ENCODE measurements at regions not wholly inside any gene's neighbourhood (a gene's known extent, or its start where the extent isn't known, plus 50 kb on each side); places are given as distances from the start of the nearest gene placed in this dataset.

DNA sequence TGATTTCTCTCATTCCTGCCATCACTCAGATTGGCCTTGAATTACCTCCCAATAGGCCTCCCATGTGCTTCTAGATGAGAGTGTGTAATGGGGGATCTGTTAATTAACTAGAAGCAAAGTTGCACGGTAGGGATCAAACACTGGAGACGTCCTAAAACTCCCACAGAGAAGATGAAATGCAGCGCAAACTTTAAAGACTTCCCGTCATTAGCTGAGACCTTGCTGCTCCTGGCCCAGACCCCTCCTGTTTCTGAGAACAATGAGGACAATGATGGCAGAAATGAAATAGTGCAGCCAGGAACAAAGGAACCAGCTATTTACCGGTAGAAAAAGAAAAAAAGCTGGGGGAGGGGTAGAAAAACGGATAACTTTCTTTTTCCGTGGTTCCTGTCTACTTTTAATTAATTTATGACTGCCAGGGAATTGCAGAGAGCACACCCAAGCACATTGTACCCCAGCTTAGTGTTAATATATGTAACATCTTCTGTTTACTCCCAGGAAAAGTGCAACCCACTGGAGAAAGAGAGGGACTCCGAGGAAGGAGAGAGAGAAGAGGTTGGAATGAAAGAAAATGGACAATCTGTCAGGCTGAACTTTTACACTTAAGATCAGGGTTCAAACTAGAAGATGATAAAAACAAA, 280.7 kb upstream of the SOX5 start:
- Histone ChIP-seq H3K27me3 (ENCODE audit: control insufficient read depth, insufficient read depth, low read length) (no peaks in the 10 kb centered on the region), H3K36me3 (ENCODE audit: control insufficient read depth, insufficient read depth, low read length) (no peaks in the 10 kb centered on the region), H3K4me3 (ENCODE audit: low read depth, low read length) (no peak overlapping the region)
- TF ChIP-seq, protein P1, sequence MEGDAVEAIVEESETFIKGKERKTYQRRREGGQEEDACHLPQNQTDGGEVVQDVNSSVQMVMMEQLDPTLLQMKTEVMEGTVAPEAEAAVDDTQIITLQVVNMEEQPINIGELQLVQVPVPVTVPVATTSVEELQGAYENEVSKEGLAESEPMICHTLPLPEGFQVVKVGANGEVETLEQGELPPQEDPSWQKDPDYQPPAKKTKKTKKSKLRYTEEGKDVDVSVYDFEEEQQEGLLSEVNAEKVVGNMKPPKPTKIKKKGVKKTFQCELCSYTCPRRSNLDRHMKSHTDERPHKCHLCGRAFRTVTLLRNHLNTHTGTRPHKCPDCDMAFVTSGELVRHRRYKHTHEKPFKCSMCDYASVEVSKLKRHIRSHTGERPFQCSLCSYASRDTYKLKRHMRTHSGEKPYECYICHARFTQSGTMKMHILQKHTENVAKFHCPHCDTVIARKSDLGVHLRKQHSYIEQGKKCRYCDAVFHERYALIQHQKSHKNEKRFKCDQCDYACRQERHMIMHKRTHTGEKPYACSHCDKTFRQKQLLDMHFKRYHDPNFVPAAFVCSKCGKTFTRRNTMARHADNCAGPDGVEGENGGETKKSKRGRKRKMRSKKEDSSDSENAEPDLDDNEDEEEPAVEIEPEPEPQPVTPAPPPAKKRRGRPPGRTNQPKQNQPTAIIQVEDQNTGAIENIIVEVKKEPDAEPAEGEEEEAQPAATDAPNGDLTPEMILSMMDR (IDR thresholded peaks at IDR 0.05; ENCODE audit: insufficient read depth, low read depth, low read length): no peak
- CTCF ChIA-PET: no interaction called here
- POLR2A ChIA-PET: no interaction called here
- DNase-seq (ENCODE audit: low read depth): no peak

DNA sequence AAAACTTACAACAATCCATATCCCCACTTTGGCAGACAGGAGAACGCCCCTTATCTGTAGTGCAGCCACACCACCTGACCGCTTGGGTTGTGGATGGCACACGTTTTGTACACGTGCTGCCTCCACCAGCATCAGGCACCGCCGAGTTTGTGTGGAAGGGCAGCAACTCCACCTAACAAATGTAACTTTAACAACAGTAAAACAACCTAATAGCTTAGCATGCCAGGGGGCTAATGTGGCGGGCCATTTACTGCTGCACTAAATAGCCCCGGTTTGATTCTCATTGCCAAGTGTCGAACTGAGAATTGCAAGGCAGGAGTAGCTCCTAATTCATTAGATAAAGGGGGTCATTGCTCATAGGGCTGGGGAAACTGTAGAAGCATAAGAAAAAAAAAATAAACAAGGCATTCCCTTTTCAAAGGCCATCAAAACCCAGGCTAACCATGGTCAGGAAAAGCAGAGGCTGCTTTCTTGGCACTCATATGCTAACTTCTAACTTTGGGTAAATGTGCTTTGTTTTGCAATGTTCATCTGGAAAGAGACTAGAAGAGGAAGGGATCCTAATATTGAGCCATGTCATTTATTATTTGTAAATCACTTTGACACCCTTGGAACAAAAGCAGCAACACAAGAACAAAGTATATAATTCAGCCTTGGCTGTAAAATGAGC, 279.7 kb upstream of the SOX5 start:
- ChIA-PET CTCF (no interaction called here), POLR2A (no interaction called here)
- TF ChIP-seq, protein P1 (IDR thresholded peaks at IDR 0.05; ENCODE audit: insufficient read depth, low read depth, low read length): no peak
- Histone ChIP-seq H3K36me3 (ENCODE audit: control insufficient read depth, insufficient read depth, low read length) (no peaks in the 10 kb centered on the region), H3K4me3 (ENCODE audit: low read depth, low read length) (no peak overlapping the region), H3K27me3 (ENCODE audit: control insufficient read depth, insufficient read depth, low read length) (no peaks in the 10 kb centered on the region)
- no peak for DNase-seq (ENCODE audit: low read depth)

DNA sequence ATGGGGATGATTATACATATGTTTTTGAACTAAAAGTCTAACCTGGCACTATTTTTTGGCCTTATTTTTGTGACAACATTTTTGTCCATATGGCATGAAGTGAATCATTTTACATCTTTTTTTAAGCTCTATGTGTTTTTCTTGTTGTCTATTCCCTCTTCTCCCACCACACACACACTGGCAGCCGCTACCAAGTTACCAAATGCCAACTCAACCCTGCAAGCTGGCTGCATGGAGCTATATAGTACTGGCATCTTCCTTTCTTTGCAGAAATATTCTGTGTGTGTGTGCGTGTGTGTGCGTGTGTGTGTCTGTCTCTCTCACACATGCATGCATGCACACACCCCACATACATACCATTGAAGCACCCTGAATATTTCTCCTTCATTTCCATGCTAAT, 278.9 kb upstream of the SOX5 start:
- TF ChIP-seq, protein P1 (IDR thresholded peaks at IDR 0.05; ENCODE audit: insufficient read depth, low read depth, low read length): no peak
- no peak for DNase-seq (ENCODE audit: low read depth)
- ChIA-PET CTCF (no interaction called here), POLR2A (no interaction called here)
- Histone ChIP-seq H3K27me3 (ENCODE audit: control insufficient read depth, insufficient read depth, low read length) (no peaks in the 10 kb centered on the region), H3K36me3 (ENCODE audit: control insufficient read depth, insufficient read depth, low read length) (no peaks in the 10 kb centered on the region), H3K4me3 (ENCODE audit: low read depth, low read length) (no peak overlapping the region)

DNA sequence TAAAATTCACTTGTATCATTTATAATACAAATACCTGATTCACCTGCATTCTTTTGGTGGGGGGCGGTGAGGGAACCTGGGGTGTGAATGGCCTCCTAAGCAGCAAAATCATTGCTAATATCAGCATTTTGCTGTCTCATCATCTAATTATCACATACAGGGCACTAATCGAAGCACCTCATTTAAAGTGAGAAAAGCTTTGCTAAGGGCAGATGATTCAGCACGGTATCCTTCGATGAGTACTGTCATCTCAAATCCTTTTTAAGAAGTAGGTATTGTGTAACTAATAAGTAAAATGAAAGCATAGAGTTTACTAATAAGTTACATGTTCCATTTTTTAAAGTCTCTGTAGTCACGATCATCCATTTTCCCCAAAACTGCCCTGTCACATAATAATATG, 278.1 kb upstream of the SOX5 start:
- Histone ChIP-seq H3K27me3 (ENCODE audit: control insufficient read depth, insufficient read depth, low read length) (no peaks in the 10 kb centered on the region), H3K36me3 (ENCODE audit: control insufficient read depth, insufficient read depth, low read length) (no peaks in the 10 kb centered on the region), H3K4me3 (ENCODE audit: low read depth, low read length) (no peak overlapping the region)
- TF ChIP-seq, protein P1 (IDR thresholded peaks at IDR 0.05; ENCODE audit: insufficient read depth, low read depth, low read length): no peak
- DNase-seq (ENCODE audit: low read depth): no peak
- ChIA-PET CTCF (no interaction called here), POLR2A (no interaction called here)

DNA sequence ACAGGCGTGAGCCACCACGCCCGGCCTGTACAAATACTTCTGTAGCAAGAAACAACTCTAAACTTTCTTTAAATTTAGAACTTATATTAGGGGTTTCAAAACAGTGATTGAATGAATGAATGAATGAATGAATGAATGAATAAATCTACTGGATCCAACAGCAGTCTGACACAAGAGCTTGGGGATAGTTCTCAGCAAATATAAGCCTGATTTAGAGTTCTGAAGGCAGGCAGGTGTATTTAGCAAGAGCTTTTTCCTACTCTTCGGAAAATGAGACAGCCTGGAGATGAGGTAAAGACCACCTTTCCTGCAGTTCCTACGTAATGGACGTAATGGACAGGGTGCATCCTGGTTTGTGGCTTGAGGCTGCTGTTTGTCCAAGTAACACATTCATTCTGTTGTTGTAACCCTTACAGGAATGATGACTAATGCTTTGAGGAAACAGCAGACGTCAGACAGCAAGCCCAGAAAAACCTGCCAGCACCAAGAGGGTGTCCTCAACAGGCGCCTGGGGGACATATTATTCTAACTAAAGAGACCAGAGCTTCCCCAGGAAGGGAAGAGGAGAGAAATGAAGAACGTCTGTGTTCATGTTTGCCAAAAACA, 277.4 kb upstream of the SOX5 start:
- TF ChIP-seq, protein P1 (IDR thresholded peaks at IDR 0.05; ENCODE audit: insufficient read depth, low read depth, low read length): no peak
- Histone ChIP-seq H3K36me3 (ENCODE audit: control insufficient read depth, insufficient read depth, low read length) (no peaks in the 10 kb centered on the region), H3K4me3 (ENCODE audit: low read depth, low read length) (no peak overlapping the region), H3K27me3 (ENCODE audit: control insufficient read depth, insufficient read depth, low read length) (no peaks in the 10 kb centered on the region)
- ChIA-PET CTCF (no interaction called here), POLR2A (no interaction called here)
- peak; percentile 4 for DNase-seq (ENCODE audit: low read depth)
